ENCODE measurements at regions not wholly inside any gene's neighbourhood (a gene's known extent, or its start where the extent isn't known, plus 50 kb on each side); places are given as distances from the start of the nearest gene placed in this dataset.

GRCh38 chr15:60096157-60096556 is 92.0 kb downstream of the FOXB1 start:
- no peak for TF ChIP-seq CTCF (conservative IDR thresholded peaks at IDR 0.05; ENCODE audit: low read depth, low read length)
- TF ChIP-seq EZH2 (IDR thresholded peaks at IDR 0.05; ENCODE audit: low read length, unreplicated experiment), result no peak

All from PC-3 (cell line).